NB4 (cell line): ENCODE measurements at regions not wholly inside any gene's neighbourhood (a gene's known extent, or its start where the extent isn't known, plus 50 kb on each side); places are given as distances from the start of the nearest gene placed in this dataset.

ENCODE experiments used
- CTCF ChIP-seq: IDR thresholded peaks from one replicate; pipeline ENCODE4 v1.5.1; 2012; ENCODE audit warnings: low read depth, low read length
- POLR2A ChIP-seq: IDR thresholded peaks from 2 replicates; pipeline ENCODE4 v1.6.1; 2011; ENCODE audit warnings: mild to moderate bottlenecking; ENCODE audit not compliant: insufficient read length; ENCODE audit errors: extremely low read depth

DNA sequence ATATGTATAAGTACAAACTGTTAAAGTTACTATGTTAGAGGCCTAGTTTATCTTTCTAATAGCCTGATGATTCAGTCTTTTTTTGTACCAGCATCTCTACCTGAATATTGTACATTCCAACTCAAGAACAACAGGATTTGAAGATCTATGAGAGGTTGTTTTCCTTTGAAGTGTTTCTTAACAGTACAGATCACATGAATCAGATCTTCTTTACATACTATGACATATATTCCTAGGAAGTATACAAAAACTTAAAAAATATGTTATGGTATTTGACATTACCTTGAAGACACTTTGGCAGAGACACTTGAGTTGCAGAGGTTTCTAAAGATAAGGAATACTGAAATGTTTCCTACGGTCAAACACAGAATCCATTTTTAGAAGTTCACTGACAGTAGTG, 1280.9 kb downstream of the KCNT2 start:
- TF ChIP-seq CTCF, result no peak
- no peak for TF ChIP-seq POLR2A
